Osteocyte (in vitro differentiated cells): ENCODE measurements at regions not wholly inside any gene's neighbourhood (a gene's known extent, or its start where the extent isn't known, plus 50 kb on each side); places are given as distances from the start of the nearest gene placed in this dataset.

ENCODE experiments used
- DNase-seq: peaks from one replicate; pipeline ENCODE4 v3.0.0; 2021; ENCODE audit warnings: mixed read lengths; ENCODE audit not compliant: unreplicated experiment; ENCODE audit errors: extremely low spot score
- H3K27ac Mint-ChIP-seq: one replicate; pipeline ENCODE4 v1.8.0; 2021; ENCODE audit warnings: mild to moderate bottlenecking, mixed read lengths; ENCODE audit not compliant: unreplicated experiment
- H3K27me3 Mint-ChIP-seq: one replicate; pipeline ENCODE4 v1.8.0; 2021; ENCODE audit warnings: mixed read lengths; ENCODE audit not compliant: unreplicated experiment
- H3K36me3 Mint-ChIP-seq: one replicate; pipeline ENCODE4 v1.8.0; 2021; ENCODE audit warnings: mixed read lengths; ENCODE audit not compliant: unreplicated experiment
- H3K4me1 Mint-ChIP-seq: one replicate; pipeline ENCODE4 v1.8.0; 2021; ENCODE audit warnings: mixed read lengths; ENCODE audit not compliant: unreplicated experiment
- H3K4me3 Mint-ChIP-seq: one replicate; pipeline ENCODE4 v1.8.0; 2021; ENCODE audit warnings: mild to moderate bottlenecking, moderate library complexity, mixed read lengths; ENCODE audit not compliant: unreplicated experiment
- H3K9me3 Mint-ChIP-seq: one replicate; pipeline ENCODE4 v1.8.0; 2021; ENCODE audit warnings: mixed read lengths; ENCODE audit not compliant: unreplicated experiment
- TF ChIP-seq, protein P1 (sequence below): fragments of 200-600 bp; sonication (generic); IDR thresholded peaks from 2 replicates; pipeline ENCODE4 v1.5.0; 2021; ENCODE audit warnings: antibody characterized with exemption, mild to moderate bottlenecking, moderate library complexity

GRCh38 chr5:52328220-52328806, 459.4 kb upstream of the ITGA1 start:
- no peak for DNase-seq
- H3K36me3 Mint-ChIP-seq, result no peaks in the 10 kb centered on the region
- H3K4me1 Mint-ChIP-seq, result no peaks in the 10 kb centered on the region
- H3K27me3 Mint-ChIP-seq, result peaks cover 4% of the 10 kb centered on the region
- TF ChIP-seq, protein P1, sequence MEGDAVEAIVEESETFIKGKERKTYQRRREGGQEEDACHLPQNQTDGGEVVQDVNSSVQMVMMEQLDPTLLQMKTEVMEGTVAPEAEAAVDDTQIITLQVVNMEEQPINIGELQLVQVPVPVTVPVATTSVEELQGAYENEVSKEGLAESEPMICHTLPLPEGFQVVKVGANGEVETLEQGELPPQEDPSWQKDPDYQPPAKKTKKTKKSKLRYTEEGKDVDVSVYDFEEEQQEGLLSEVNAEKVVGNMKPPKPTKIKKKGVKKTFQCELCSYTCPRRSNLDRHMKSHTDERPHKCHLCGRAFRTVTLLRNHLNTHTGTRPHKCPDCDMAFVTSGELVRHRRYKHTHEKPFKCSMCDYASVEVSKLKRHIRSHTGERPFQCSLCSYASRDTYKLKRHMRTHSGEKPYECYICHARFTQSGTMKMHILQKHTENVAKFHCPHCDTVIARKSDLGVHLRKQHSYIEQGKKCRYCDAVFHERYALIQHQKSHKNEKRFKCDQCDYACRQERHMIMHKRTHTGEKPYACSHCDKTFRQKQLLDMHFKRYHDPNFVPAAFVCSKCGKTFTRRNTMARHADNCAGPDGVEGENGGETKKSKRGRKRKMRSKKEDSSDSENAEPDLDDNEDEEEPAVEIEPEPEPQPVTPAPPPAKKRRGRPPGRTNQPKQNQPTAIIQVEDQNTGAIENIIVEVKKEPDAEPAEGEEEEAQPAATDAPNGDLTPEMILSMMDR, result no peak
- no peaks in the 10 kb centered on the region for H3K9me3 Mint-ChIP-seq
- no peak overlapping the region for H3K4me3 Mint-ChIP-seq
- no peak overlapping the region for H3K27ac Mint-ChIP-seq

DNA sequence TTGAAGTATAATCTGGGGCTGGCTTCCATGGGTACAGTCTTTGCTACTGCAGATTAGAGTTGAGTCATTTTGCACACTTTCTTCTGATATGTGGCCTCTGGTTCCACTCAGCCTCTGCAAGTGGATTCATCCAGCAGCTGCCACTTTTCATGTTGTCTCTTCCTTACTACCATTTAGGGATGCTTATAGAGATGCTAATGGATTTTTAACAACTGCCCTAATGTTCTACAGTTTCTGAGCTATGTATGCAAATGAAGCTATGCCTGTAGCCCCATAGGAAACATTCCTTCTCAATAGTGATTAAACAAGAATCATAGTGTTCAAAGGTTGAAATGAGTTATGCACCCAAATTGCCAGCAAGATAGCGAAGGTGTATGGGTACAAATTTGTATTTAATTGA, 456.0 kb upstream of the ITGA1 start:
- Mint-ChIP-seq H3K27ac (no peak overlapping the region), H3K27me3 (no peaks in the 10 kb centered on the region), H3K4me3 (no peak overlapping the region), H3K4me1 (no peaks in the 10 kb centered on the region), H3K36me3 (no peaks in the 10 kb centered on the region), H3K9me3 (no peaks in the 10 kb centered on the region)
- TF ChIP-seq, protein P1, result no peak
- DNase-seq, result no peak

DNA sequence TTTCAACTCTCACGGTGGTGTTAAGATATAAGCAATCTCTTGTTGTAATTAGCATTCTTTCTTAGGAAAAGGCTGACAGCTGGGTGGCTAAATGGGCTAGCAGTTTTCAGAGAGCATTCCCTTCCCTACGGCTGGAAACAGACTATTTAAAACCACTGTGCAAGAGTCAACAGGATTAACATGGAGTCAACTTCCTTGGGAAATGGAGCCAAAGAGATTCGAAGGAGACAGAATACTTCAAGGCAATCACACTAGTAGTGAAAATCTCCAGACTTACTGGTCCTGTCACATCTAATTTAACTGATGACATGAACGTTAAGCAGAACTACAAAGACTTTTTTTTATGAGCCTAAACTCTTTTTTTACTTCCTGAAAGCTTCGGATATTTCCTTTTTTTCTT, 453.3 kb upstream of the ITGA1 start:
- DNase-seq, result no peak
- TF ChIP-seq, protein P1, result no peak
- H3K27ac Mint-ChIP-seq, result no peak overlapping the region
- H3K4me3 Mint-ChIP-seq, result no peak overlapping the region
- H3K9me3 Mint-ChIP-seq, result no peaks in the 10 kb centered on the region
- H3K4me1 Mint-ChIP-seq, result no peaks in the 10 kb centered on the region
- no peaks in the 10 kb centered on the region for H3K36me3 Mint-ChIP-seq
- H3K27me3 Mint-ChIP-seq, result peaks cover 2% of the 10 kb centered on the region

GRCh38 chr5:52339285-52339684, 448.4 kb upstream of the ITGA1 start:
- TF ChIP-seq, protein P1, result no peak
- H3K4me1 Mint-ChIP-seq, result no peaks in the 10 kb centered on the region
- H3K9me3 Mint-ChIP-seq, result no peaks in the 10 kb centered on the region
- no peak overlapping the region for H3K4me3 Mint-ChIP-seq
- no peak overlapping the region for H3K27ac Mint-ChIP-seq
- no peak for DNase-seq
- H3K36me3 Mint-ChIP-seq, result no peaks in the 10 kb centered on the region
- H3K27me3 Mint-ChIP-seq, result peaks cover 4% of the 10 kb centered on the region

DNA sequence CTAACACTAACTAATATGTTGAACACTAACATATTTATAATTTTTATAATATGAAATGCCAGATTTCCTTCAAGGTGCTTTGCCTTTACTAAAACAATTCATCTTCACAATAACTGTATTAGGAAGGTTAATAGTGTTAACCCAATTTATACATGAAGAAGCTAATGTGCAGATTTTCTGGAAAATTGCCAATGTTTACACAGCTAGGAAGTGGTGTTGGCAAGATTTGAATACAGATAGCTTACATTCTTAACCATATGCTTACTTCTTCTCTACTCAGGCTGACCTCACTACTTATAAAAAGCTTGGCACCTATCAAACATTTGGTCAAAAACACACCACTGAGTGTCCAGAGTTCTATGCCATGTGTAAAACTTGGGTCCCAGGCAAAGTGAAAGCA, 445.4 kb upstream of the ITGA1 start:
- H3K27me3 Mint-ChIP-seq, result peaks cover 2% of the 10 kb centered on the region

More for the DNA sequence above, 445.4 kb upstream of the ITGA1 start:
- H3K27ac Mint-ChIP-seq, result no peak overlapping the region
- no peaks in the 10 kb centered on the region for H3K36me3 Mint-ChIP-seq
- no peak overlapping the region for H3K4me3 Mint-ChIP-seq
- no peaks in the 10 kb centered on the region for H3K9me3 Mint-ChIP-seq
- TF ChIP-seq, protein P1, result no peak
- no peak for DNase-seq
- no peaks in the 10 kb centered on the region for H3K4me1 Mint-ChIP-seq
